ENCODE measurements at regions not wholly inside any gene's neighbourhood (a gene's known extent, or its start where the extent isn't known, plus 50 kb on each side); places are given as distances from the start of the nearest gene placed in this dataset.
A peak's percentile ranks its signal among the peaks of the same experiment; 100 is the strongest.

GRCh38 chr3:27545061-27545460, 60.9 kb upstream of the SLC4A7 start:
- Mint-ChIP-seq H3K27me3 (ENCODE audit: unreplicated experiment) (no peaks in the 10 kb centered on the region), H3K36me3 (ENCODE audit: unreplicated experiment) (no peaks in the 10 kb centered on the region), H3K4me3 (ENCODE audit: unreplicated experiment) (no peak overlapping the region), H3K27ac (ENCODE audit: unreplicated experiment) (no peak overlapping the region), H3K9me3 (ENCODE audit: unreplicated experiment) (peaks cover 6% of the 10 kb centered on the region), H3K4me1 (ENCODE audit: unreplicated experiment) (peaks cover 32% of the 10 kb centered on the region)
- no peak for TF ChIP-seq CTCF (IDR thresholded peaks at IDR 0.05)
- DNase-seq (ENCODE audit: extremely low spot score, unreplicated experiment): no peak

GRCh38 chr3:27544372-27544865, 60.2 kb upstream of the SLC4A7 start:
- DNase-seq (ENCODE audit: extremely low spot score, unreplicated experiment): no peak
- Mint-ChIP-seq H3K9me3 (ENCODE audit: unreplicated experiment) (peaks cover 6% of the 10 kb centered on the region), H3K4me1 (ENCODE audit: unreplicated experiment) (peaks cover 26% of the 10 kb centered on the region), H3K36me3 (ENCODE audit: unreplicated experiment) (no peaks in the 10 kb centered on the region), H3K27me3 (ENCODE audit: unreplicated experiment) (no peaks in the 10 kb centered on the region), H3K4me3 (ENCODE audit: unreplicated experiment) (no peak overlapping the region), H3K27ac (ENCODE audit: unreplicated experiment) (peak overlapping the region; percentile 88)
- no peak for TF ChIP-seq CTCF (IDR thresholded peaks at IDR 0.05)

- Mint-ChIP-seq H3K27ac (ENCODE audit: unreplicated experiment) (no peak overlapping the region), H3K4me3 (ENCODE audit: unreplicated experiment) (no peak overlapping the region), H3K36me3 (ENCODE audit: unreplicated experiment) (no peaks in the 10 kb centered on the region), H3K9me3 (ENCODE audit: unreplicated experiment) (peaks cover 6% of the 10 kb centered on the region), H3K4me1 (ENCODE audit: unreplicated experiment) (peaks cover 20% of the 10 kb centered on the region), H3K27me3 (ENCODE audit: unreplicated experiment) (no peaks in the 10 kb centered on the region)
- no peak for DNase-seq (ENCODE audit: extremely low spot score, unreplicated experiment)
- TF ChIP-seq CTCF (IDR thresholded peaks at IDR 0.05): no peak
Observed at GRCh38 chr3:27542476-27542875, 58.3 kb upstream of the SLC4A7 start.

- peaks cover 29% of the 10 kb centered on the region for H3K4me1 Mint-ChIP-seq (ENCODE audit: unreplicated experiment)
- H3K27ac Mint-ChIP-seq (ENCODE audit: unreplicated experiment): no peak overlapping the region
- no peak for TF ChIP-seq CTCF (IDR thresholded peaks at IDR 0.05)
- DNase-seq (ENCODE audit: extremely low spot score, unreplicated experiment): no peak
- no peak overlapping the region for H3K4me3 Mint-ChIP-seq (ENCODE audit: unreplicated experiment)
- H3K9me3 Mint-ChIP-seq (ENCODE audit: unreplicated experiment): peaks cover 2% of the 10 kb centered on the region
- H3K27me3 Mint-ChIP-seq (ENCODE audit: unreplicated experiment): no peaks in the 10 kb centered on the region
- no peaks in the 10 kb centered on the region for H3K36me3 Mint-ChIP-seq (ENCODE audit: unreplicated experiment)
Observed at GRCh38 chr3:27540231-27540630, 56.0 kb upstream of the SLC4A7 start.

GRCh38 chr3:27536491-27536890, 52.3 kb upstream of the SLC4A7 start:
- no peaks in the 10 kb centered on the region for H3K9me3 Mint-ChIP-seq (ENCODE audit: unreplicated experiment)

More at GRCh38 chr3:27536491-27536890, 52.3 kb upstream of the SLC4A7 start:
- H3K27ac Mint-ChIP-seq (ENCODE audit: unreplicated experiment): peak overlapping the region; percentile 99
- H3K4me1 Mint-ChIP-seq (ENCODE audit: unreplicated experiment): peaks cover 47% of the 10 kb centered on the region
- no peak overlapping the region for H3K4me3 Mint-ChIP-seq (ENCODE audit: unreplicated experiment)
- no peak for TF ChIP-seq CTCF (IDR thresholded peaks at IDR 0.05)
- no peaks in the 10 kb centered on the region for H3K27me3 Mint-ChIP-seq (ENCODE audit: unreplicated experiment)
- no peaks in the 10 kb centered on the region for H3K36me3 Mint-ChIP-seq (ENCODE audit: unreplicated experiment)
- DNase-seq (ENCODE audit: extremely low spot score, unreplicated experiment): no peak

Measured in osteocyte (in vitro differentiated cells).